GM23338 (cell line): ENCODE measurements at regions not wholly inside any gene's neighbourhood (a gene's known extent, or its start where the extent isn't known, plus 50 kb on each side); places are given as distances from the start of the nearest gene placed in this dataset.

Source experiments
- ATAC-seq: fragments of 200-7000 bp; cut with Tn5 transposase; 3 replicates; pipeline ENCODE4 v1.9.1; 2020
- DNase-seq: peaks from one replicate; pipeline ENCODE4 v3.0.0-alpha.2; 2015; ENCODE audit warnings: low spot score
- H2AFZ ChIP-seq: fragments of 200-600 bp; sonication (generic); 2 replicates; pipeline ENCODE4 v1.8.0; 2016; ENCODE audit warnings: antibody characterized with exemption, mild to moderate bottlenecking, moderate library complexity
- H3F3A ChIP-seq: fragments of 200-600 bp; sonication (generic); replicated peaks from 2 replicates; pipeline ENCODE4 v1.8.0; 2017; ENCODE audit warnings: antibody characterized with exemption, mixed run types, low read depth
- H3K27ac ChIP-seq: fragments of 200-600 bp; sonication (generic); 2 replicates; pipeline ENCODE4 v1.6.1; 2016; ENCODE audit warnings: low read depth
- H3K27me3 ChIP-seq: fragments of 200-600 bp; sonication (generic); 2 replicates; pipeline ENCODE4 v1.8.0; 2016; ENCODE audit warnings: mild to moderate bottlenecking, mixed run types, moderate library complexity; ENCODE audit not compliant: insufficient read depth
- H3K36me3 ChIP-seq: fragments of 200-600 bp; sonication (generic); 2 replicates; pipeline ENCODE4 v1.8.0; 2016; ENCODE audit warnings: mild to moderate bottlenecking; ENCODE audit not compliant: insufficient read depth
- H3K4me1 ChIP-seq: fragments of 200-600 bp; sonication (generic); 2 replicates; pipeline ENCODE4 v1.8.0; 2016; ENCODE audit warnings: mild to moderate bottlenecking, moderate library complexity; ENCODE audit not compliant: insufficient read depth
- H3K4me2 ChIP-seq: fragments of 200-600 bp; sonication (generic); 2 replicates; pipeline ENCODE4 v1.7.1; 2017; ENCODE audit warnings: mixed run types
- H3K4me3 ChIP-seq: fragments of 200-600 bp; sonication (generic); 2 replicates; pipeline ENCODE4 v1.6.1; 2016; ENCODE audit warnings: mixed run types
- H3K79me2 ChIP-seq: fragments of 200-600 bp; sonication (generic); replicated peaks from 2 replicates; pipeline ENCODE4 v1.8.0; 2017; ENCODE audit warnings: mild to moderate bottlenecking; ENCODE audit not compliant: insufficient read depth
- H3K9me2 ChIP-seq: fragments of 200-600 bp; sonication (generic); 2 replicates; pipeline ENCODE4 v1.8.0; 2017; ENCODE audit not compliant: insufficient read depth
- H4K20me1 ChIP-seq: fragments of 200-600 bp; sonication (generic); replicated peaks from 2 replicates; pipeline ENCODE4 v1.8.0; 2017; ENCODE audit warnings: mild to moderate bottlenecking; ENCODE audit not compliant: insufficient read depth
- H3K27ac Mint-ChIP-seq: 2 replicates; pipeline ENCODE4 v1.8.0; 2020; ENCODE audit warnings: inconsistent platforms, mild to moderate bottlenecking, moderate library complexity, mixed read lengths
- H3K27me3 Mint-ChIP-seq: 3 replicates; pipeline ENCODE4 v1.8.0; 2022; ENCODE audit warnings: low read depth, mild to moderate bottlenecking, moderate library complexity, mixed read lengths, inconsistent platforms; ENCODE audit not compliant: insufficient read depth, poor library complexity
- H3K36me3 Mint-ChIP-seq: 3 replicates; pipeline ENCODE4 v1.8.0; 2021; ENCODE audit warnings: low read depth, mild to moderate bottlenecking, inconsistent platforms, moderate library complexity, mixed read lengths
- H3K4me1 Mint-ChIP-seq: 3 replicates; pipeline ENCODE4 v1.8.0; 2020; ENCODE audit warnings: mild to moderate bottlenecking, inconsistent platforms, mixed read lengths
- H3K4me3 Mint-ChIP-seq: 3 replicates; pipeline ENCODE4 v1.8.0; 2021; ENCODE audit warnings: moderate library complexity, mild to moderate bottlenecking, inconsistent platforms, mixed read lengths
- H3K9me3 Mint-ChIP-seq: 3 replicates; pipeline ENCODE4 v1.8.0; 2020; ENCODE audit warnings: moderate library complexity, mild to moderate bottlenecking, inconsistent platforms, mixed read lengths
- CTCF ChIP-seq, 2 experiments: fragments of 200-600 bp in 1 of 2; sonication (generic) in 1 of 2; conservative IDR thresholded peaks; 2 replicates each; pipeline versions ENCODE4 v1.5.1 to v1.6.1; 2016 to 2017; ENCODE audit warnings: antibody characterized with exemption in 2 of 2, low read depth in 2 of 2, mild to moderate bottlenecking in 2 of 2, moderate library complexity in 1 of 2
- ETS1 ChIP-seq: IDR thresholded peaks from 2 replicates; pipeline ENCODE4 v1.6.1; 2016; ENCODE audit warnings: antibody characterized with exemption
- EZH2phosphoT487 ChIP-seq: fragments of 200-600 bp; sonication (generic); IDR thresholded peaks from one replicate; pipeline ENCODE4 v1.8.1; 2018; ENCODE audit warnings: antibody characterized with exemption; ENCODE audit not compliant: unreplicated experiment
- JUNB ChIP-seq: IDR thresholded peaks from one replicate; pipeline ENCODE4 v1.6.1; 2016; ENCODE audit warnings: antibody characterized with exemption; ENCODE audit not compliant: unreplicated experiment
- NANOG ChIP-seq: IDR thresholded peaks from 2 replicates; pipeline ENCODE4 v1.6.1; 2016; ENCODE audit warnings: antibody characterized with exemption, borderline replicate concordance
- POLR2AphosphoS5 ChIP-seq: IDR thresholded peaks from 2 replicates; pipeline ENCODE4 v1.6.1; 2016; ENCODE audit warnings: antibody characterized with exemption, low read depth
- REST ChIP-seq: IDR thresholded peaks from one replicate; pipeline ENCODE4 v1.6.1; 2018; ENCODE audit warnings: antibody characterized with exemption; ENCODE audit not compliant: unreplicated experiment
- STAT1 ChIP-seq: IDR thresholded peaks from one replicate; pipeline ENCODE4 v1.6.1; 2016; ENCODE audit warnings: antibody characterized with exemption; ENCODE audit not compliant: unreplicated experiment
- ZNF114 ChIP-seq: fragments of 250-450 bp; sonication (Bioruptor Pico); IDR thresholded peaks from 2 replicates; pipeline ENCODE4 v1.5.0; 2020; ENCODE audit warnings: mild to moderate bottlenecking, moderate library complexity
- ZNF462 ChIP-seq: fragments of 250-450 bp; sonication (Bioruptor Pico); IDR thresholded peaks from 2 replicates; pipeline ENCODE4 v1.5.0; 2020; ENCODE audit warnings: mild to moderate bottlenecking, moderate library complexity

- Histone ChIP-seq H3F3A (no peaks in the 10 kb centered on the region), H3K4me1 (no peaks in the 10 kb centered on the region), H3K9me2 (no peaks in the 10 kb centered on the region), H3K27me3 (no peaks in the 10 kb centered on the region), H3K27ac (no peak overlapping the region), H4K20me1 (no peaks in the 10 kb centered on the region), H3K4me3 (no peak overlapping the region), H3K36me3 (peaks cover 6% of the 10 kb centered on the region; the same call in 1 of the 2 replicates), H2AFZ (no peak overlapping the region), H3K79me2 (no peaks in the 10 kb centered on the region), H3K4me2 (no peak overlapping the region)
- Mint-ChIP-seq H3K27ac (no peak overlapping the region), H3K9me3 (peaks cover 71% of the 10 kb centered on the region), H3K4me1 (peaks cover 27% of the 10 kb centered on the region; the same call in 2 of the 3 replicates), H3K27me3 (peaks cover 4% of the 10 kb centered on the region), H3K4me3 (no peak overlapping the region), H3K36me3 (peaks cover 11% of the 10 kb centered on the region)
- ATAC-seq = no peak
- TF ChIP-seq ZNF114 (CRISPR knock-in tag) = no peak
- TF ChIP-seq CTCF (conservative IDR thresholded peaks at IDR 0.05; ENCODE audit: low read depth in 2 of 2) = no peak
- no peak for TF ChIP-seq POLR2AphosphoS5
- no peak for TF ChIP-seq JUNB
- no peak for TF ChIP-seq NANOG
- no peak for DNase-seq
These were observed 255.7 kb upstream of the GRM7 start for GRCh38 chr3:6605227-6605626.

GRCh38 chr3:6608843-6609242 is 252.1 kb upstream of the GRM7 start:
- no peaks in the 10 kb centered on the region for H3K79me2 ChIP-seq
- H4K20me1 ChIP-seq = no peaks in the 10 kb centered on the region
- Mint-ChIP-seq H3K4me1 (peaks cover 16% of the 10 kb centered on the region; the same call in 2 of the 3 replicates), H3K4me3 (no peak overlapping the region), H3K36me3 (peaks cover 9% of the 10 kb centered on the region), H3K27me3 (no peaks in the 10 kb centered on the region), H3K27ac (no peak overlapping the region), H3K9me3 (peaks cover 79% of the 10 kb centered on the region)
- no peaks in the 10 kb centered on the region for H3K9me2 ChIP-seq
- H3F3A ChIP-seq = no peaks in the 10 kb centered on the region
- ATAC-seq = no peak
- H3K4me3 ChIP-seq = no peak overlapping the region
- no peaks in the 10 kb centered on the region for H3K27me3 ChIP-seq
- 0 out of 2 replicates have a peak, but pooled peaks cover 11% of the 10 kb centered on the region for H3K36me3 ChIP-seq
- no peak overlapping the region for H3K27ac ChIP-seq
- no peak overlapping the region for H3K4me2 ChIP-seq
- H3K4me1 ChIP-seq = no peaks in the 10 kb centered on the region
- H2AFZ ChIP-seq = no peak overlapping the region
- DNase-seq = no peak
- TF ChIP-seq ZNF114 (CRISPR knock-in tag) (no peak), ETS1 (no peak), ZNF462 (no peak), EZH2phosphoT487 (no peak), STAT1 (no peak), POLR2AphosphoS5 (no peak), REST (no peak)
